ENCODE measurements at regions not wholly inside any gene's neighbourhood (a gene's known extent, or its start where the extent isn't known, plus 50 kb on each side); places are given as distances from the start of the nearest gene placed in this dataset.

DNA sequence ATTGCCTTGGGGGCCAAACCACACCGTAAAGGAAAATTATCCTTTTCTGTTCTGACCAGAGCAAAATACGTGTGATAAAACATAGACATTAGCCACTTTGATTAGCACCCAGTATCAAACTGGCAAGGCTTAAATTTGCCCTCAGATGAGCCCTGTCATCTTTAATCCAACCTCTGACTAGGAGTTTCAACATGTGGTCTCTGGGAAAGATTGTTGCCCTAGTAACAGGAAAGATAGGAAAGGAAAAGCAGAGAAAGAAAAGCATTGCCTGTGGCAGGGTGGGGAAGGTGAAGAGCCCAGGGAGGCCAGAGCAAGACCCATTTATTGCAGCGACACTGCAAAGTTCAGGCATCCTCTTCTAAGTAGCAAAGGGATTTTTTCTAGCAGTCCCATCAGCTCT is 181.5 kb upstream of the SCN7A start (continued):
- no peak for TF ChIP-seq TEAD4 (IDR thresholded peaks at IDR 0.05; ENCODE audit: borderline replicate concordance, insufficient read depth)
- TF ChIP-seq REST (IDR thresholded peaks at IDR 0.05; ENCODE audit: low read depth, low read length): no peak
- TF ChIP-seq, protein P1, sequence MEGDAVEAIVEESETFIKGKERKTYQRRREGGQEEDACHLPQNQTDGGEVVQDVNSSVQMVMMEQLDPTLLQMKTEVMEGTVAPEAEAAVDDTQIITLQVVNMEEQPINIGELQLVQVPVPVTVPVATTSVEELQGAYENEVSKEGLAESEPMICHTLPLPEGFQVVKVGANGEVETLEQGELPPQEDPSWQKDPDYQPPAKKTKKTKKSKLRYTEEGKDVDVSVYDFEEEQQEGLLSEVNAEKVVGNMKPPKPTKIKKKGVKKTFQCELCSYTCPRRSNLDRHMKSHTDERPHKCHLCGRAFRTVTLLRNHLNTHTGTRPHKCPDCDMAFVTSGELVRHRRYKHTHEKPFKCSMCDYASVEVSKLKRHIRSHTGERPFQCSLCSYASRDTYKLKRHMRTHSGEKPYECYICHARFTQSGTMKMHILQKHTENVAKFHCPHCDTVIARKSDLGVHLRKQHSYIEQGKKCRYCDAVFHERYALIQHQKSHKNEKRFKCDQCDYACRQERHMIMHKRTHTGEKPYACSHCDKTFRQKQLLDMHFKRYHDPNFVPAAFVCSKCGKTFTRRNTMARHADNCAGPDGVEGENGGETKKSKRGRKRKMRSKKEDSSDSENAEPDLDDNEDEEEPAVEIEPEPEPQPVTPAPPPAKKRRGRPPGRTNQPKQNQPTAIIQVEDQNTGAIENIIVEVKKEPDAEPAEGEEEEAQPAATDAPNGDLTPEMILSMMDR (IDR thresholded peaks at IDR 0.05): no peak
- TF ChIP-seq NRF1 (IDR thresholded peaks at IDR 0.05; ENCODE audit: low read depth, low read length): no peak
- TF ChIP-seq GABPA (IDR thresholded peaks at IDR 0.05; ENCODE audit: low read depth): no peak
- TF ChIP-seq JUND (IDR thresholded peaks at IDR 0.05): 0 out of 2 replicates have a peak, but pooled peaks have one; percentile 14
- TF ChIP-seq SIN3A (IDR thresholded peaks at IDR 0.05; ENCODE audit: borderline replicate concordance, low read depth, low read length): no peak
- TF ChIP-seq, protein P2, sequence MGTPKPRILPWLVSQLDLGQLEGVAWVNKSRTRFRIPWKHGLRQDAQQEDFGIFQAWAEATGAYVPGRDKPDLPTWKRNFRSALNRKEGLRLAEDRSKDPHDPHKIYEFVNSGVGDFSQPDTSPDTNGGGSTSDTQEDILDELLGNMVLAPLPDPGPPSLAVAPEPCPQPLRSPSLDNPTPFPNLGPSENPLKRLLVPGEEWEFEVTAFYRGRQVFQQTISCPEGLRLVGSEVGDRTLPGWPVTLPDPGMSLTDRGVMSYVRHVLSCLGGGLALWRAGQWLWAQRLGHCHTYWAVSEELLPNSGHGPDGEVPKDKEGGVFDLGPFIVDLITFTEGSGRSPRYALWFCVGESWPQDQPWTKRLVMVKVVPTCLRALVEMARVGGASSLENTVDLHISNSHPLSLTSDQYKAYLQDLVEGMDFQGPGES (IDR thresholded peaks at IDR 0.05; ENCODE audit: low read depth, low read length): no peak
- peak; percentile 13 to 93; a peak in 3 of 4 replicates for TF ChIP-seq EP300 (IDR thresholded peaks at IDR 0.05; ENCODE audit: borderline replicate concordance in 1 of 2, low read depth in 1 of 2, low read length in 1 of 2)
- peak; percentile 69 for TF ChIP-seq RFX5 (IDR thresholded peaks at IDR 0.05; ENCODE audit: low read length)
- peak; percentile 48; the same call in 1 of the 2 replicates for TF ChIP-seq POLR2AphosphoS5 (IDR thresholded peaks at IDR 0.05; ENCODE audit: low read depth, low read length)
- TF ChIP-seq USF1 (IDR thresholded peaks at IDR 0.05; ENCODE audit: borderline replicate concordance, low read depth): no peak
- peak; percentile 79 for TF ChIP-seq TCF12 (IDR thresholded peaks at IDR 0.05)
- TF ChIP-seq RCOR1 (IDR thresholded peaks at IDR 0.05; ENCODE audit: low read length): peak; percentile 62; the same call in 1 of the 2 replicates

- Histone ChIP-seq H3K9me3 (no peaks in the 10 kb centered on the region), H3K4me2 (no peak overlapping the region)
- POLR2A ChIA-PET: no interaction called here
- no peak for TF ChIP-seq YY1 (IDR thresholded peaks at IDR 0.05; ENCODE audit: low read depth)
- TF ChIP-seq JUND (IDR thresholded peaks at IDR 0.05): no peak
- no peak for TF ChIP-seq TAF1 (IDR thresholded peaks at IDR 0.05; ENCODE audit: borderline replicate concordance, low read depth, low read length)
- no peak for TF ChIP-seq MXI1 (IDR thresholded peaks at IDR 0.05; ENCODE audit: low read depth, low read length)
- no peak for TF ChIP-seq MEF2A (IDR thresholded peaks at IDR 0.05; ENCODE audit: borderline replicate concordance, low read depth)
- TF ChIP-seq, protein P3, sequence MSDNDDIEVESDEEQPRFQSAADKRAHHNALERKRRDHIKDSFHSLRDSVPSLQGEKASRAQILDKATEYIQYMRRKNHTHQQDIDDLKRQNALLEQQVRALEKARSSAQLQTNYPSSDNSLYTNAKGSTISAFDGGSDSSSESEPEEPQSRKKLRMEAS (IDR thresholded peaks at IDR 0.05; ENCODE audit: low read depth): no peak
- TF ChIP-seq RAD21 (IDR thresholded peaks at IDR 0.05; ENCODE audit: low read length): no peak
- no peak for TF ChIP-seq EZH2phosphoT487 (IDR thresholded peaks at IDR 0.05; ENCODE audit: borderline replicate concordance, low read depth)
- TF ChIP-seq TEAD4 (IDR thresholded peaks at IDR 0.05; ENCODE audit: borderline replicate concordance, insufficient read depth): no peak
- no peak for TF ChIP-seq REST (IDR thresholded peaks at IDR 0.05; ENCODE audit: low read depth, low read length)
- no peak for TF ChIP-seq POLR2AphosphoS5 (IDR thresholded peaks at IDR 0.05; ENCODE audit: low read depth, low read length)
Observed at GRCh38 chr2:166673986-166674385, 179.9 kb upstream of the SCN7A start.

More at GRCh38 chr2:166673986-166674385, 179.9 kb upstream of the SCN7A start:
- Histone ChIP-seq H3K4me3 (ENCODE audit: low read depth in 2 of 2, low read length in 1 of 2) (no peak overlapping the region), H3K36me3 (replicated peaks in 1 of 2; ENCODE audit: control insufficient read depth in 1 of 2, insufficient read depth in 2 of 2, low read length in 1 of 2) (no peaks in the 10 kb centered on the region), H3K27me3 (ENCODE audit: insufficient read depth) (no peaks in the 10 kb centered on the region), H3K9ac (no peak overlapping the region), H3K79me2 (ENCODE audit: insufficient read depth) (no peaks in the 10 kb centered on the region), H2AFZ (ENCODE audit: low read depth) (no peak overlapping the region), H3K27ac (ENCODE audit: low read depth in 2 of 2, low read length in 1 of 2) (no peak overlapping the region; a peak in 1 of 4 replicates), H3K4me1 (ENCODE audit: control insufficient read depth in 1 of 2, insufficient read depth in 2 of 2, low read depth in 1 of 2, low read length in 1 of 2) (peaks cover 0 to 15% of the 10 kb centered on the region in 2 experiments; a peak in 2 of 4 replicates), H3K9me2 (no peaks in the 10 kb centered on the region), H3F3A (replicated peaks; ENCODE audit: insufficient read depth) (no peaks in the 10 kb centered on the region), H4K20me1 (ENCODE audit: insufficient read depth) (no peaks in the 10 kb centered on the region)
- no peak for DNase-seq
- CTCF ChIA-PET: interaction anchor here (1.2 kb wide), 1 partner anchor 46 kb away, joined by 3 read pairs; no protein-coding TSS in a partner anchor

All from SK-N-SH (cell line).